ENCODE measurements at regions not wholly inside any gene's neighbourhood (a gene's known extent, or its start where the extent isn't known, plus 50 kb on each side); places are given as distances from the start of the nearest gene placed in this dataset.
"Not testable (repeated sequence)": the region's sequence is repeated elsewhere in the genome, so short reads cannot be mapped to it uniquely, and the experiment has no call there.

DNA sequence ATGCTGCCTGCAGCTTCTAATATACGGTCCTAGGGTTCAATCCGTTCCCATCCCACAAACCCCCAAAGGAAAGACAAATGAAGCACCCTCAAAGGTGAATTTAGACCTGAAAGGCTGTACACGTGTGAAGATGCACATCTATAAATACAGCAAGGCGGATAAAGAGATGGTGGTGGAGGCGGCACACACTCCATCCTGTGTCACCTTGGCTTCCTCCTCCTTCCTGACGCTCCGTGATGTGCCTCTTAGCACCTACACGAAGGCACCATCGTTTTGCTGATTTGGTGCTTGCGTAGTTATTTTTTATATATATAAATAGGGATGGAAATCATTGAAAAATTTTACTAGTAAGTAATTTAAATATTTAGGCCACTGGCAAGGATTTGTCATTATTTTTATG lies 359.4 kb downstream of the NPHP4 start:
- no peak for DNase-seq (ENCODE audit: low spot score)

DNA sequence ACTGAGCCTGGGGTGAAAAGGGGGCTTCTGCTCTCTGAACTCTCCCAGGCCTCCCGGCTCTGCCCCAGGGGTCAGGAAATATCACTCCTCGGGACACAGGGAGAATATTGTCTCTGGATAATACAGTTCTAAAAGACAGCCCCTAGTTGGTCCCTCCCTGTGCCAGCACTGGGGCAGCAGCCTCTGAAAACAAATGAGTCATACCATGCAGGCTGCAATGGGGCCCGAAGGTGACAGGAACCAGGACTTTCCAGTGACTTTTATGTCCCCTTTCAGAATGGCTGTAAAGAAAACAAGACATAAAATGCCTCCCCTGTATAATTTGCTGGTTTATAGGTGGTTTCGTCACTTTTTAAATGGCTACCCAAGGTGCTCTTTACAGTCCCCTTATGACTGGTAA lies 360.0 kb downstream of the NPHP4 start:
- DNase-seq (ENCODE audit: low spot score): no peak

DNA sequence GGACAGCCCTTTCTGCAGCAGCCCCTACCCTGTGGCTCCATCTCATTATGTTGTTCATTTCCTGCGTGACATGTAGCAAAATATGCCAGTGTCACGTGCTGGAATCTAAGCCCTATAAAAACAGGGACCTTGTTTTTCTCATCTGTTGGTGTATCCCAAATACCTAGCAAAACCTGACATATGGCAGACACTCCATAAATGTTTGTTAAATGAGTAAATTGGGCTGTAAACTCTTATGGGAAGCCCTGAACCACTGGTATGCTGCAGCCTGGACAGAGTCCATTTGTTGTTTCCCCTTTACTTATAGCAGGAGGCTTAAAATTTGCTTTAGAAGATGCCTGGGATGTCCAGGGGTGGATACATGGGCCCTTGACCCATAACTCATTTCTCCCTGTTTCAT lies 363.8 kb downstream of the NPHP4 start:
- no peak for DNase-seq (ENCODE audit: low spot score)

DNA sequence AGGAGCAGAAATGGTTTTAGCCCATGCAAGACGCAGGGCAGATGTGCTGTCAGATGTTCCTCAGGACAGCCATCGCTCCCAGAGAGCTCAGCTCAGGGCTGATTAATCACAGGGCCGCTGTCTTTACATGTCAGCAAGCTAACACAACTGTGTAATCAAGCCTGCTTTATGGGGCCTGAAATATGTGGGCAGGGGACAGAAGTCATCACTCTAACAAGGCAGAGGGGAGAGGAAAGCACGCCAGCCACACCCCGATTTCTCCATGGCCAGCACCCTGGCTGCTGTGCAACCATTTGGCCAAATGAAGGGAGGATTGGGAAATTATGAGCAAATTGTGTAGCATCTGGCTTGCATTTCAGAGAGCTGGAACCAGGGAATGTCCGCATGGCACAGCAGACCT lies 368.8 kb downstream of the NPHP4 start:
- no peak for DNase-seq (ENCODE audit: low spot score)

DNA sequence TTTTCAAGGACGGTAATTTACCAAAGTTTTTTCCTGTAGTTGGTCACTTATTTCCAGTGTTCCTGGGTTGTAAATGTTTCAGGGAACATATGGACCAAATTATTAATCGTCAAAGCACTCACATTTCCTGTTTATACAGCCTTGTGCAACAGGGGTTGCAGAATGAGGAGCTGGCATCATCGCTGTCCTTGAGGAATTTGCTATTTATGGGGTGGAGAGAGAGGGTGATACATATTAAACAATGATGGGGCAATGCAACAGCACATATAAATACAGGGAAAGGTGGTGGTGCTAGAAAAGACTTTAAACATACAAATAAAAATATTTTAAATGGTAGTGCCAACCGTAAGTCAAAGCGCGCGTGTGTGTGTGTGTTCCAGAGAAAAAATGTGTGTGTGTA lies 369.8 kb downstream of the NPHP4 start:
- no peak for DNase-seq (ENCODE audit: low spot score)

DNA sequence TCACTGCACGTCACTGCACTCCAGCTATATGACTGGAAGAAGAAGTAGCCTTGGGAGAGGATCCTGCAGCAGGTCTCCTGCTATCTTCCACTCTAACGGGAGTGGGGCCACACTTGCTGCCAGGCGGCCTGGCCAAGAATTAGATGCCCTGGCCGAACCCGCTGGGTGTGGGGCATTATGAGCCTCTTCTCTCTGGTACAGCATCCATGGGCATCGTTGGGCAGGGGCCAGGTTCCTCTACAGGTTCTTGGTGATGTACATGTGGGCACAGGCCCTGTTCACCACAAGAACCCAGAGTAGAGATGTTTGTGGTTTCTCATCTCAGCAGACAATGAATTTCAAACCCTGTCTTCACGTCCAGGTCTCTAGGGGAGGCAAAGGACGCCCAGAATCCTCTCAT lies 370.5 kb downstream of the NPHP4 start:
- DNase-seq (ENCODE audit: low spot score): no peak

DNA sequence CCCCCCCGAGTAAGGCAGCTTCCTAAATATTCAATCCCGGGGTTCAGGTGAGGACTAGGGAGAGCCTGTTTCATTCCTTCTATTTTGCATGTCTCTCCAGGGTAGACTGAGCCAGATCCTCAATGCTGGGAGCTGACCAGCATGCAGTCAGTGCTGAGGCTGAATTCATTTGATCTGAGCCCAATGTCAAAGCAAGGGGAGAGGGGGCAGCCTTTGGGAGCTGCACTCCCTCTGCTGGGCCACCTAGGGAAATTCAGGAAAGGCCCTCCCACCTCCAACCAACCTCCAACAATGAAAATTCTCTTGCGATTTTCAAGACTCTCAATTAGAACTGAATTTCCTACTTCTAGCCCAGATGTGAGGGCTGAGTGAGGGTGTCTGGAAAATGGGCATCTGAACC lies 371.2 kb downstream of the NPHP4 start:
- DNase-seq (ENCODE audit: low spot score): no peak

DNA sequence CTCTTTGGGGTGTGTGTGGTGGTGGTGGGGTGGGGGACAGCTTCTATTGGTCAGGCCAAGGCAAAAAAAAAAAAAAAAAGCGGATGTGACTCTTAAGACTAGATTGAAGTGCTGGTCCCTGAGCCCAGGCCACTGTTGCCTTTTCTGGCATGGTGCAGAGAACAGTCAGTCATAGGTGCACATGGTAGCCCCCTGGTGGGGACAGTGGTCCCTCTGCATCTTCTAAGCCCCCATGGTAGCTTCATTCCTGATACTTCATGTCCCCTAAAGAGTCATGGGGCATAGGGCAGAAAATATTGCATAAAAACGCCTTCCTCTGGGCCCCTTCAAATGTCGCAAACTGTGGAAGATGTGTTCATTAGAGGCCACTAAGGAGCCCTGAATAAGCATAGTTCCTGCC lies 371.8 kb downstream of the NPHP4 start:
- no peak for DNase-seq (ENCODE audit: low spot score)

DNA sequence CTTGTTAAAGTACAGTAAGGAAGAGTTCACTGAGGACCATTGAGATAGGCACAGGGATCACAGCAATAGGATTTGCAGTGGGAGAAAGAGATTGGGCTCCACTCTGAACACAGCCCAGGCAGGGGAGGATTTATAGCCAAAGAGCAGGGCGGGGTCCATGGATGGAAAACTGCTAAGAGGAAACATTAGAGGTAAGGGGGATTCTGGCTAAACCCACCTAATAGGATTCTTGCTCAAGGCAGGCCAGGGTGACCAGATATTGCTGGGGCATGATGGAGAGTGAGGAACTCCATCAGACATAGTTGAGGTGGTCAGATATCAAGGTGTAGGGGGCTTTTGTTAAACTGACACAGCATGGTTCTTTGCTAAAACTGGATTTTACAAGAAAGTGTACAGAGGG lies 372.8 kb downstream of the NPHP4 start:
- DNase-seq (ENCODE audit: low spot score): no peak

DNA sequence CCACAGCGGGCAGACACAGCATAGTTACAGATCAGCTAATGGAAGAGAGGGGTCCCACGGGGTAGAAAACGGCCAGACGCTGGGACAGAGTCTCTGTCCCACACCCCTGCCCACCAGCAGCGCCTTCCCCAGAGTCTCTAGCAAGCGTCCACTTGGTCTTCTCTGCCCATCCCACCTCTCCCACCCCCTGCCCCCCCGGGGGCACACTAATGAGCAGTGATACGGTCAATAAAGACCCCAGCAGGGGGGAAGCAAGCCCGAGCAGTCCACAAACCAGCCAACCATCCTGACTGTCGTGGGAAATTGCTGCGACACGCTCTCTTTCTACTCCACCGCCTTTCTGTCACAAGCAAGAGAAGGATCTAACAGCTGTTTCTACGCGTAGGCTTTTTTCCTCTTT lies 374.7 kb downstream of the NPHP4 start:
- DNase-seq (ENCODE audit: low spot score): no peak

DNA sequence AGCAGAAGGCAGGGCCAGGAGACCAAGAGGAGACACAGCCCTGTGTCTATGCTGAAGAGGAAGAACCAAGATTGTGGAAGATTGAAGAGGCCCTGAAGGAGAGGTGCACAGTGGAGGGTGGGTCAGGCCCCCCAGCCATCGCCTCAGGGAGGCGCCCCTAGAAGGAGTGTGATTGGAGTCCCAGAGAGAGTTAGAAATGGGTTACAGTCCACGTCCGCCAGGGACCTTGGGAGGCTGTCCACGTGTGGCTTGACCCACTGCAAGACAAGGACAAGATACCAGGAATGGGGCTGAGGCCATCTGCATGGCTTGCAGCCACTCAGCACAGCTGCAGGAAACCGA lies 375.1 kb downstream of the NPHP4 start:
- no peak for DNase-seq (ENCODE audit: low spot score)

DNA sequence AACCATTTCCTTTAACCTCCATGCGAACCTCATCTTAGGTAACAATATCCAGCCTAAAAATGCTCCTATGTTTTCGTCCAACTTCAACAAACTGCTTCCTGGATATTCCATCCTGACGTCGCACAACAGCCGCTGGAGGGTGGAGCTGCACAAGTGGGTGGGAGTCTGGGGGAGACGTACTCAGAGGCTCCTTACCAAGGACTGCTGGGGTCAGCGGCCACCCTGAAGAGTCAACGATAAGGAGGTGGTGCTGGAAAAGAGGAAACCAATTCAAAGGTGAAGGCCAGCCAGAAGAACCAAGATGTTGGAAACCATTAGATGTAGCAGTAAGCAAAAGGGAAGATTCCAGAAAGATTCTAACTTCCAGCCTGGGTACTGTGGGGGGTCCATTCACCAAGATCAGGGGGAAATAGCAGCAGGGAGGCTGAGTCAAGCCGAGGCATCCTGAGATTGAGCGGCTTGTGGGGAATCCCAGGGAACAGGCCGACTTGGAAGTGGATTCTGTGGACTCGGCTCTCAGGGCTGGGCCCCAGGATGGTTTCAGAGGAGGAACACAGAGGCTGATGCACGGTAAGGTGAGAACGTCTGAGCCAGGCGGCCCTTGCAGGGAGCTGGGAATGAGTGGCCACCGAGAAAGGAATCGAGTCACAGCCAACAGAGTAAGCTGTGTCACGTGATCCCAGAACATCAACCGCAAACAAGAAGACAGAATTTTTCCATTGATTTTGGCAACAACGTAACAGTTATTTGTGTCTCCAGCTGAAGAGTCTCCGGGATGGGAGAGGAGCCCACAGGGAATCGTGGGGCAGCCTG lies 375.7 kb downstream of the NPHP4 start:
- DNase-seq (ENCODE audit: low spot score): no peak

DNA sequence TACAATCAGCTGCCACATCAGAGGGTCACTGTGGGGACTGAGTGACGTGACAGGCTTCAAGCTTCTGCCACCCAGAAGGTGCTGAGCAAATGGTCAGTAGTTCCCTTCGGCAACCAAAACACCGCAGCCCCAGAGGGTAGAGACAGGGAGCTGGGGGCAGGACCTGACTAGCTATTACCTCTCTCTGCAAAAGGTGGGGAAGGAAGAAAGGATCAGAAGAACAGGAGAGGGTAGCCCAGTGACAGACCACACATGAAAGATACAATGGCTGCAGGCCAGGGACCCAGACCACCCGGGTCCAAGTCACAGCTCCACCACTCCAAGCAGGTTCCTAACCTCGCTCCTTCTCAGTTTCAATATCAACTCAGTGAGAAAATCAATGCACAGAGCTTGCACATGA lies 377.1 kb downstream of the NPHP4 start:
- no peak for DNase-seq (ENCODE audit: low spot score)

DNA sequence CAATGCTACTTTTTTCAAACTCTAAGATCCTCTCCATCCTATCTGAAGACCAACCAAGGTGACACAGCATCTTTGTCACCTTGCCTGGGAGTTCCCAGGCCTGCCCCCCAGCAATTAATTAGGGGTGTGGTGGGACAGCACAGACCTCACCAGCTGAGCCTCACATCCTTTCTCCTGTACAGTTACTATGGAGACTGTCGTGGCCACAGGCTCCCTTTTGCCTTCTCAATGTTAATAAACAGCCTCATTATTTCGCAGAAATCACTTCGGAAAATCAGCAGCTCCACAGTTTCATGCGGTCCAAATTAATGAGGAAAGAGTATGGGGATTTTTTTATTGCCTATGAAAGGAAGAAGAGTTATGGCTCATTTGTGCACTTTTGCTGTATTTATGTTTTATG lies 378.3 kb downstream of the NPHP4 start:
- DNase-seq (ENCODE audit: low spot score): no peak

DNA sequence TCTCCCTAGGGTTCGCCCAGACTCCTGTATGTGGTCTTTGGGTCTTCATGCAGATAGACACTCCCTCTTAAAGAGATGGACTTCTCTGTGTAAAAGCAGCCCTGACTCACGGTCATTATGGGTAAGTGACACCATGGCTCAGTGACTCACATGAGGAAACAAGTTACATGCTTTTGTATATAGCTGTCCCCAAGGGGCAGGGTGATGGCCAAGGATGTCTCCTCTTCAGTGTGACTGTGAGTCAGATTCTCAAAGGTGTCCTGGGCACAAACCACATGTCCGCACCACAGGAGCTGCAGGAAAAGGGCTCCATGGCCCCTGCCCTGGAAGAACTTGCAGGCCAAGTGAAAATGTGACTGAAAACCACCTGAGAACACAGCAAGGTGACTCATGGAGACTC lies 380.4 kb downstream of the NPHP4 start:
- DNase-seq (ENCODE audit: low spot score): no peak

DNA sequence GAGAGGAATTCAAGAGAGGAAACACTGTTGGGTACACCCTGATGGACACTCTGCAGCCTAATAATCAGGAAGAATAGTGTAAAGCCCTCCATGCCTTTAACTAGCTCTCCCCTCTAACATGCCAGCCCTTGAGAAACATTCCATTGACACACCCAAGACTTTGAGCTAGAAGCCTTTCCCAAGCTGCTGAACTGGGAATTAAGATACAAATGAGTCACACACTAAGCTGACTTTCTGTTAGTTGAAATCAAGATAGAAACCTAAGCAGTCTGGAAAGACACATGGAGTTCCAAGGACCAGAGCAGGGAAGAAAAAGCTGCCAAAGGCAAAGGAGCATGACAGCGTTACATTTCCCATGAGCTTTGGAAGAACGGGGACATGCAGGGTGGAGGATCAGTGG lies 380.8 kb downstream of the NPHP4 start:
- no peak for DNase-seq (ENCODE audit: low spot score)

DNA sequence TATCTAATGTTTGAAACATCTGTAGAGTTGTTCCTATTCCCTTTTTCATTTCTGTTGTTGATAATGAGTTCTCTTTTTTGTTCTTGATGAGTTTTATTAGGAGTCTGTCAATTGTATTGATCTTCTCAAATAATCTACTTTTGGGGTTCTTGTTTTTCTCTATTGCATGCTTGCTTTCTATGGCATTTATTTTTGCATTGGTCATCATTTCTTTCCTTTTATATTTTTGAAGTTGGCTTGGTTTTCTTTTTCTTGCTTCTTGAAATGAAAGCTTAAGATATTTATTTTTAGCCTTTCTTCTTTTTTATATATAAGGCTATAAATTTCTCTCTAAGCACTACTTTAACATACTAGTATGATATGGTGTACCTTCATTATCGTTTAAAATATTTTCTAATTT lies 381.8 kb downstream of the NPHP4 start:
- DNase-seq (ENCODE audit: low spot score): no peak

DNA sequence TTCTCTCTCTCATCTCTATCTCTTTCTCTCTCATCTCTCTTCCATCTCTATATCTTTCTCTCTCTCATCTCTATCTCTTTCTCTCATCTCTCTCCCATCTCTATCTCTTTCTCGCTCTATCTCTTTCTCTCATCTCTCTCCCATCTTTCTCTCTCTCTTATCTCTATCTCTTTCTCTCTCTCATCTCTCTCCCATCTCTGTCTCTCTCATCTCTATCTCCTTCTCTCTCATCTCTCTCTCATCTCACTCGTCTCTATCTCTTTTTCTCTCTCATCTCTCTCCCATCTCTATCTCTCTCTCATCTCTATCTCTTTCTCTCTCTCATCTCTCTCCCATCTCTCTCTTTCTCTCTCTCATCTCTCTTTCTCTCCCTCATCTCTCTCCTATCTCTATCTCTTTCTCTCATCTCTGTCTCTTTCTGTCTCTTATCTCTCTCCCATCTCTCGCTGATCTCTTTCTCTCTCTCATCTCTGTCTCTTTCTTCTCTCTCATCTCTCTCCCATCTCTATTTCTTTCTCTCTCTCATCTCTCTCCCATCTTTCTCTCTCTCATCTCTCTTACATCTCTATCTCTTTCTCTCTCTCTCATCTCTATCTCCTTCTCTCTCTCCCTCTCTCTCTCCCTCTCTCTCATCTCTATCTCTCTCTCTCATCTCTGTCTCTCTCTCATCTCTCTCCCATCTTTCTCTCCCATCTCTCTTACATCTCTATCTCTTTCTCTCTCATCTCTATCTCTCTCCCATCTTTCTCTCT lies 388.7 kb downstream of the NPHP4 start:
- DNase-seq (ENCODE audit: low spot score): no peak

DNA sequence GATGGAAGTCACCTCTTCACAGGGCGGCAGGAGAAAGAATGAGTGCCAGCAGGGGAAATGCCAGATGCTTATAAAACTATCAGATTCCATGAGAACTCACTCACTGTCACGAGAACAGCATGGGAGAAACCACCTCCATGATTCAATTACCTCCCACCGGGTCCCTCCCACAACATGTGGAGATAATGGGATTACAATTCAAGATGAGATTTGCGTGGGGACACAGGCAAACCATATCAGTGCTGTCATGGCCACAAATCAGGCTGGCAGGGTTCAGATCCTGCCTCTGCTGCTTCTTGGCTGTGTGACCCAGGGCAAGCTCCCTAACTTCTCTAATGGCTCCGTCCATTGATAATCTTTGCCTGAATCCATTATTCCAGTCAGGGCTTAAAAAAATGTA lies 389.5 kb downstream of the NPHP4 start:
- DNase-seq (ENCODE audit: low spot score): not testable (repeated sequence)

DNA sequence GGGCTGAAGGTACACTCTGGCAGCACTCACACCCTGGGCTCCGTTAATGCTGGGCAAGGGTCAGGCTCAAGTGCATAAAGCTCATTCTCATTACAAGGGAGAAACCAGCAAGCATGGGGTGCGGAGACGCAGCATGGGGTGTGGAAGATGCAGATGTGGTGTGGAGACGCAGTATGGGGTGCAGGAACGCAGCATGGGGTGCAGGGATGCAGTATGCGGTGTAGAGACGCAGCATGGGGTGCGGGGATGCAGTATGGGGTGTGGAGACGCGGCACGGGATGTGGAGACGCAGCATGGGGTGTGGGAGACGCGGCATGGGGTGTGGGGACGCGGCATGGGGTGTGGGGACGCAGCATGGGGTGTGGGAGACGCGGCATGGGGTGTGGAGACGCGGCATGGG lies 390.7 kb downstream of the NPHP4 start:
- no peak for DNase-seq (ENCODE audit: low spot score)

DNA sequence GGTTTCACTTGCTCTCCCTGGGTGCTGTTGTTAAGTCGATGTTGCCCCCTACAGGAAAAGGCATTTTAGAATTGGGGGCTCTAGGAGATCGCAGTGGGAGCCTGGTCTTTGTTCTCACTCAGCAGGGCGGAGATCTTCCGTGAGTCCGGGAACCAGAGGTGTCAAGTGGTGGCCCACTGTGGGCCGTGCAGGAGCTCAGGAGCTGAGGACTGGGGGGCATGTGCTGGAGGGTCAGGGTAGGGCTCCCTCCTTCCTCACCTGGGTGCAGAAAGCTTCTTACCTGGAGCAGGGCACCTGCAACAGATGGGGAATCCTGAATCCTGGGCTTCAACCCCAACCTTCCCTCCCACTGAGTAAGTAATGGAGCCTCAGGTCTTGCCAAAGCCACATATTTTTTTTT lies 392.7 kb downstream of the NPHP4 start:
- no peak for DNase-seq (ENCODE audit: low spot score)

DNA sequence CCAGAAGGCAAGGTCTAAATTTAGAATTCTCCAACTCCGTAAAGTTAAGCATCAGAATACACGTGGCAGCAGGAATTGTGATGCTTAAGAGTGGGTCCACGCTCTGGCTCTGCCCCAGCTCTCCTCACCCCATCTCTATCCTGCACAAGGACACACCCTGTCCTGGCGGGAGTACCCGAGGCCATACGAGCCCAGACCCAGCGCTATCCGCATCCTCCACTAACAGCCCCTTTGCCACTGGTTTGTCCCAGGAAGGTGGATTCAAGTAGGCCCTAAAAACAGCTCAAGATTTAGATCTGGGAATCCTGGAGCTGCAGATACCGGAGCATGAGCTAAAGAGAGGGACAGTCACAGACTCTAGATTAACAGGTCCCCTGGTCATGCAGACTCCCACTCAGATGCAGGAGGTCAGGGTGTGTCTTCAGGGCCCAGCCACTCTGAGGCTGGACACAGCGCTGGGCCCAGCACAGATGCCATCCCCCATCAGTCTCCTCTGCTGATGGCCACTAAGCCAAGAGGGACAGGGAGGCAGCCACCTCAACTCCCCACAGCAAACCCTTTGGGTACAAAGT lies 393.3 kb downstream of the NPHP4 start:
- DNase-seq (ENCODE audit: low spot score): no peak

DNA sequence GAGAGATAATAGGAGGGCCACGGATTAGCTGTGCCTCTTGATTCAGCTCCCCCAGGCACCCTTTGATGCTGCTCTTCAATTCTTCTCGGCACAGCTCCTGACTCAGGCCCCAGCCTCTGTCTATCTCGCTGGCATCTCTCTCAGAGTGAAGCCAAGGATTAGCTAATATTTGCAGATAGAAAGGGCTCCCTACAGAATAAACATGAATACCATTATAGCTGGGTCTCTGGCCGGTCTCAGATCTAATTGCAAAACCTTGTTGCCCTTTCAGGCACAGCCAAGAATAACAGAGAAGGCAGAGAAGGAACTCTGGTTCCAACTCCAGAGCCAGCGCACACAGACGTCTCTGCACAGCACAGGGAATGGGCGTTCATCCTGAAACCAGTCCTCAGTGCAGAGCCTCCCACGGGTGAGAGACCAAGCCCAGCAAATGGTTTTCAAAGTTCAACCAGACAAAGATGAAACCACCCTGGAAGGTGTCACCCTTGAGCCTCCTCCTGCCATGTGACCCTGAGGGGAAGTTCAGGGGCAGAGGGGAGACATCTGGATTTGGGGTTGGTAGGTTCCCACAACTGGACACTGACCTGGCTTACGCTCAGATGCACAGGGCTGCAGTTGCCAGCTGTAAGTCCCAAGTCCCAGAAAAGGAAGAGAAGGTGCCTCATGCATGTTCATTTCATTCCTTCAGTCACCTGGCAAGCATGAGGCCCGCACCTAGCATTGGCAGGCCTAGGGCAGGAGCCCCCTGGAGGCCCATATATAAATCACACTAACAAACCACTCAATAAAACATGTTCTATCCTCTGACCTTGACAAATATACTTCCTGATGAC lies 394.0 kb downstream of the NPHP4 start:
- no peak for DNase-seq (ENCODE audit: low spot score)

All from AG20443 (cell line).